NCI-H2029 treated with DMSO at 0.1 percent for 48 hours (cell line): ENCODE measurements at regions not wholly inside any gene's neighbourhood (a gene's known extent, or its start where the extent isn't known, plus 50 kb on each side); places are given as distances from the start of the nearest gene placed in this dataset.
A peak's percentile ranks its signal among the peaks of the same experiment; 100 is the strongest.
"Not testable (repeated sequence)": the region's sequence is repeated elsewhere in the genome, so short reads cannot be mapped to it uniquely, and the experiment has no call there.

ENCODE experiments used
- DNase-seq: peaks from one replicate; lab custom pipeline; 2025; lab: John Stamatoyannopoulos, UW

DNA sequence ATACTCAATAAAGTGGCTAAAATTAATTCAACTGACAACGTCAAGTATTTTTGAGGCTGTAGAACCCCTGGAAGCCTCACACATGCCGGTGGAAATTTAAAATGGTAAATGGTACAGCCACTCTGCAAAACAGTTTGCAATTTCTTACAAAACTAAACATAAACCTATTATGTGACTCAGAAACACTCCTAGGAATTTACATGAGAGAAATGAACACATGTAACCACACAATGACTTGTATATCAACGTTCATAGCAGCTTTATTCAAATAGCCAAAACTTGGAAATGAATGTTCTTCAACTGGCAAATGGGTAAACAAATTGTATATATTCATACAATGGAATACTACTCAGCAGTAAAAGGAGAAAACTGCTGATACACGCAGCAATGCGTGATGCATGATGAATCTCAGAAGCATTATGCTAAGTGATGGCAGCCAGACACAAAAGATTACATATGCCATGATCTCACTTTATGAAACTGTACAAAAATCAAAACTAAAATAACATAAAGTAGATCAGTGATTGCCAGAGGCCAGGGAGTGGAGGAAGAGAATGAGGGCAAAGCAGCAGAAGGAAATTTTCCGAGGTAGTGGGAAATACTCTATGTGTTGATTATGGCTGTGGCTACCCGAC is 112.5 kb downstream of the FAM50B start:
- no peak for DNase-seq

GRCh38 chr6:3962291-3963280 is 113.4 kb downstream of the FAM50B start:
- no peak for DNase-seq

DNA sequence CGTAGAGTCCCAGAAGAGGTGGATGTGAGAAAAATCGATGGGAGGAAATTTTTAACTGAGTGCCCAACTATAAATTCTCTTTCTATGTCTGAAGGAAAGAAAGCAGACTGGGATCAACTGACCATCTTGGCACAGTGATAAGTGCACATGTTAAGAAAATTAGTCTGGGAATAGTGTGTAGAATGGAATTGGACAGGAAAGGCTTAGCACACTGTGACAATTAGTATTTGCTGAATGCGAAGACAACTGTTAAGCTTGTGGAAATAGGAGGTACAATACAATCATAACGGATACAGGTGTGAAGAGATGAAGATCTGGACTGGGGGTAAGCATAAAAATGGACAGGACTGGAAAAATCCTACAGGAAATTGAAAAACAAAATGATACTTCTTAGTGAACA is 114.3 kb downstream of the FAM50B start:
- no peak for DNase-seq

- DNase-seq, result no peak
These were observed 113.7 kb downstream of the FAM217A start for GRCh38 chr6:3965071-3965718.

DNA sequence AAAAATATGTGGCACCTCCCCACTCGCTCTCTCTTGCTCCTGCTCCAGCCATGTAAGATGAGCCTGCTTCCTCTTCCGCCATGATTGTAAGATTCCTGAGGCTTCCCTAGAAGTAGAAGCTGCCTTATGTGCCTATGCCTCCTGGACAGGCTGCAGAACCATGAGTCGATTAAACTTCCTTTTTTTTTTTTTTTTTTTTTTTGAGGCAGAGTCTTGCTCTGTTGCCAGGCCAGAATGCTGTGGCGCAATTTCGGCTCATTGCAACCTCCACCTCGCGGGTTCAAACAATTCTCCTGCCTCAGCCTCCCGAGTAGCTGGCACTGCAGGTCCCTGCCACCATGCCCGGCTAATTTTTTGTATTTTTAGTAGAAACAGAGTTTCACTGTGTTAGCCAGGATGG is 112.5 kb downstream of the FAM217A start:
- DNase-seq, result no peak

- DNase-seq, result no peak
These were observed 108.8 kb downstream of the FAM217A start for GRCh38 chr6:3970097-3970496.

- not testable (repeated sequence) for DNase-seq
These were observed 105.8 kb downstream of the FAM217A start for GRCh38 chr6:3973152-3973551.

GRCh38 chr6:3977875-3978711 is 100.8 kb downstream of the FAM217A start:
- no peak for DNase-seq

DNA sequence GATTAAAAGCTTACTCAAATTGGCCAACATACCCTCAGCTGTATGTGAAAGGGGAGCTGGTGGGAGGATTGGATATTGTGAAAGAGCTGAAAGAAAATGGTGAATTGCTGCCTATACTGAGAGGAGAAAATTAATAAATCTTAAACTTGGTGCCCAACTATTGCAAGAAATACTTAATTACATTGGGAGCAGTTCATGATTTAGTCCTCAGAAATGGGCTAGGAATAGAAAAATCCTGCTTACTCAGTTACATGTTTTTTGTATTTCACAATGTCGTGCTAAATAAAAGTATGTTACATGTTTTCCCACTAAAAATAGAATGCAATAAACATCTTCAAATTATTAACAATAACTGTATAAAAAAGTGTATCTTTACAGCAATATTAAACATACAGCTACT is 100.0 kb downstream of the FAM217A start:
- DNase-seq, result not testable (repeated sequence)

DNA sequence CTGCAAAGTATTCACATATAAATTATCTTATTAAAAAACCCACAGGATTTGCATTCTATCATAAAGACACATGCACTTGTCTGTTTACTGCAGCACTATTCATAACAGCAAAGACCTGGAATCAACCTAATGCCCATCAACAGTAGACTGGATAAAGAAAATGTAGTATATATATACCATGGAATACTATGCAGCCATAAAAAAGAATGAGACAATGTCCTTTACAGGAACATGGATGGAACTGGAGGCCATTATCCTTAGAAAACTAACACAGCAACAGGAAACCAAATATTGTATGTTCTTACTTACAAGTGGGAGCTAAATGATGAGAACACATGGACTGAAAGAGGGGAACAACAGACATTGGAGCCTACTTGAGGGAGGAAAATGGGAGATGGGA is 97.0 kb downstream of the FAM217A start:
- DNase-seq, result no peak

DNA sequence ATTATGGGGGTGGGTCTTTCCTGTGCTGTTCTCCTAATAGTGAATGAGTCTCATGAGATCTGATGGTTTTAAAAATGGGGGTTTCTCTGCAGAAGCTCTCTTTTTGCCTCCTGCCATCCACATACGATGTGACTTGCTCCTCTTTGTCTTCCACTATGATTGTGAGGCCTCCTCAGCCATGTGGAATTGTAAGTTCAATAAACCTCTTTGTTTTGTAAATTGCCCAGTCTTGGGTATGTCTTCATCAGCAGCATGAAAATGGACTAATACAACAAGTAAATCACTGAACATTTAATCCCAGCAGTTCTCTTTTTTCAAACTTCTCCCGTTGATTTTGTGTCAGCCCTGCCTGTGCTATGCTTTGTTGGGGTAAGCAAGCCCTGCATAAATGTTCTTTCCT is 95.2 kb downstream of the FAM217A start:
- DNase-seq, result no peak

DNA sequence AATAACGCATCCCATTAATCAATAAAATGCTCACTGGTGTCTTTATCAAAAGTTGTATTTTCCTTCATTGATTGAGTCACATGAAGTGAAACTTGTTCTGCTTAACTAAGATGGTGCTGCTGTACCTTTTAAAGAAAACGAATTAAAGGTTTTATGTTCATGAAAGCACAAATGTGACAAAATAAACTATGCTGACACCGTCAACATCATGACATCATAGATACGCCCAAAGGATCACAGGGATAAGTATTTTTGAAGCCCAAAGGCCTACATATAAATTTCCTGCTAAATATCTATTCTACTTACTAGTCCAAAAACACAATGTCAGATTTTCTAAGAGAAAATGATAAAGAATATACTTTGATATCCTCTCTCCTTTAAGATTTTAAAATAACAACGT is 94.4 kb downstream of the FAM217A start:
- no peak for DNase-seq

DNA sequence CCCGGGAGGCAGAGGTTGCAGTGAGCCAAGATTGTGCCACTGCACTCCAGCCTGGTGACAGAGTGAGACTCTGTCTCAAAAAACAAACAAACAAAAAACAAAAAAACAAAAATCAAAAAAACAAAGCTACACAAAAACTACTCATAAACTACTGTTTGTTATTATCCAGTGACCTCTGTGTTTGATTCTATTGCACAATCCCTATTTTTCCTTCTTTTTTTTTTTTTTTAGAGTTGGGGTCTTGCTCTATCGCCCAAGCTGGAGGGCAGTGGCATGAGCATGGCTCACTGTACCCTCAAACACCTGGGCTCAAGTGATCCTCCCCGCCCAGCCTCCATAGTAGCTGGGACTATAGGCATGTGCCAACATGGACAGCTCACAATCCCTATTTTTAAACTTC is 92.7 kb downstream of the FAM217A start:
- DNase-seq, result no peak

- DNase-seq, result peak; percentile 22
These were observed 91.9 kb downstream of the FAM217A start for GRCh38 chr6:3987053-3987452.

DNA sequence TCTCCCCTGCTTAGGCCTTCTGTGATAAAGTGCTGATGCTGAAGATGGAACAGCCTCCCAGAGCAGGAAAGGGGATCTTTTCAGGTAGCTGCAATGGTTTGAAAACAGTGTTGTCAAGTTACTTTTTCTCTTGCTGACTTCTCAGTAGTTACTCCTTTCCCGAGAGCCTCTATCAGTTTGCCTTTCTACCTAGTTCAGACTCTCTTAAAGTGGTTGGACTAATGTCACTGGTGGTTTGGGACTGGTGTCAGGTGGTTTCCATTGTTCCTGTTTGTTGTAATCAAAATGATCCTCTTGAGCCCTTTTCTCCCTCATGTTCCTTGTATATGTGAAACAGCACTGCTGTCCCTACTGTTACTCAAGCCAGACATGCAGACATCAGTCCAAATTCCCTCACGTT is 91.4 kb downstream of the FAM217A start:
- no peak for DNase-seq

- peak; percentile 91 for DNase-seq
These were observed 88.0 kb downstream of the FAM217A start for GRCh38 chr6:3990692-3991491.

- no peak for DNase-seq
These were observed 87.0 kb downstream of the FAM217A start for GRCh38 chr6:3991941-3992340.

GRCh38 chr6:3996349-3996748 is 82.6 kb downstream of the FAM217A start:
- DNase-seq, result no peak

DNA sequence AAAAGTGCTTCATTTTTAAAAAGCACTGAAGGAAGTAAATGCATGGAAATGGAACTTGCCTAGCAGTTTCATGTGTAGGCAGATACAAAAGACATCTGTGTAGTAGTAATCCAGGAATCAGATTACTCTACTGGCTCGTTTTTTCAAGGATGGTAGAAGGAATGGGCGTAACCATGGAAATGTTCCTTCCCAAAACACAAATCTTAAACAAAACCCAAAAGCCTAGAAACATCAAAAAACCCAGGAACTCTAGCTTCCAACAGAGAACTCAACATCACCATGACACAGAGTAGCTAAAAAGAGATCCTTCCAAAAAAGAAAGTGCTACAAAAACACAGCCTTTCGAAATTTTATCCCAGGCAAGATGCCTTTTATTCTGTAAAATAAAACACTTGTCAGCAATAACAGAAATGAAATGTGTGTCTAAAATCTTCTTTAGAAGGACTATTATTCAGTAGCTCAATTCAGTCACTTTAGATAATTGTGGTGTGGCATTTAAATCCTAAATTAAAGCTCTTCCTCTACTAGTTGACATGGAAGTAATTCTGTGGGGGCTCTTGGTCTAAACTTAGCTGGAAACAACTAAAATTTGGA is 81.7 kb downstream of the FAM217A start:
- no peak for DNase-seq

DNA sequence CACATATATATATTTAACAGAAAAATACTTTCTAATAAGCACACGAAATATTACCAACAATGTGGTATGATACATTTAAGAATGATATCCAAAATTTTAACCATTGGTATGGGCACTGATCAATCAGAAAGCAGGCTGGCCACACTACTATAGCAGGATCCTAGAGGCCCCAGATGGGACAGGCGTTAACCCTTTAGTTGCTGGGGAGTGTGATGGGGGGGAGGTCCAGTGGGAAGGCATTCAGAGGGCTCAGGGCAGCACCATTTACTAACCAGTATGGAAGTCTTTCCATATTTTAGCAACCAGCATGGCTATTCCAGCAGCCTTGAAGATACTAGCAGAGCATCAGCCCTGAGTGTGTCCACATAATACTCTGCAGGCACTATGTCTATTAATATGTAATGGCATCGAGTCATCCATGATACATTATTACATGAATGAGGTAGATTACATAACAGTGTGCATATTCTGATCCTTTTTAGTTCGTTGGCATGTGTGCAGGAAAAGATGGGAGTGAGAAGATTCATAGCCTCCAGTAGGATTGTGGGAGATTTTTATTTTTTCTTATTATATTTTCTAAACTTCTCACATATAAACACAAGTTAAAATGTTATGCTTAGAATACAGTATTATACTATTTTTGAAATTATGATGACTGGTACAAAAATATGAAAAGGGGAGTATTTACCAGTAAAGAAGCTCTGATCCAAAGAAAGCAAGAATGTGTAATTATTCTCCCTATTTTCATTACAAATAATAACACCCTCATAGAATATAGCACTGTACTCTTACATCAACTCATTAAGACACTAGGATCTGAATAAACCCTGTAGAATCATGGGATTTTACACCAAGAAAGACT is 78.9 kb downstream of the FAM217A start:
- no peak for DNase-seq
